OCI-LY7 (cell line): ENCODE measurements at regions not wholly inside any gene's neighbourhood (a gene's known extent, or its start where the extent isn't known, plus 50 kb on each side); places are given as distances from the start of the nearest gene placed in this dataset.

Experiments
- EZH2phosphoT487 ChIP-seq: fragments of 200-600 bp; sonication (generic); IDR thresholded peaks from 2 replicates; pipeline ENCODE4 v1.6.1; 2018; ENCODE audit warnings: low read depth, borderline replicate concordance, mild to moderate bottlenecking, mixed run types, antibody characterized with exemption, low read length, moderate library complexity, mixed read lengths
- TF ChIP-seq, protein P1 (sequence below): fragments of 200-600 bp; sonication (generic); conservative IDR thresholded peaks from 2 replicates; pipeline ENCODE4 v1.5.1; 2014; ENCODE audit warnings: mild to moderate bottlenecking, antibody characterized with exemption, low read length, moderate library complexity, mixed read lengths

DNA sequence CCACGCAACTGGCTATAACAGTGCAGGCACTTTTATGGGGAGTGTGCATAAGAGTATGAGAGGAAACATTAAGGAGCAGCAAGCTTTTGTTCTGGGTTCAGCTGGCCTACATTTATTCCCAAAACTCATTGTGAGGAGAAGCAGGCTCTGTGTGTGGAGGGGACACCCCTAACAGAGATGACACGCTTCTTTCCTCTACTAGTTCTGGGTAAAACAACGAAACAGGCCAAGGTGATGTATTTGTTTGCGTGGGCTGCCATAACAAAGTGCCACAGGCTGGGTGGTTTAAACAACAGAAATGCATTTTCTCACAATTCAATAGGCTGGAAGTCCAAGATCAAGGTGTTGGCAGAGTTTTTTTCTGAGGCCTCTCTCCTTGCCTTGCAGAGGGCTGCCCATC is 488.6 kb downstream of the MID1IP1 start:
- TF ChIP-seq, protein P1, sequence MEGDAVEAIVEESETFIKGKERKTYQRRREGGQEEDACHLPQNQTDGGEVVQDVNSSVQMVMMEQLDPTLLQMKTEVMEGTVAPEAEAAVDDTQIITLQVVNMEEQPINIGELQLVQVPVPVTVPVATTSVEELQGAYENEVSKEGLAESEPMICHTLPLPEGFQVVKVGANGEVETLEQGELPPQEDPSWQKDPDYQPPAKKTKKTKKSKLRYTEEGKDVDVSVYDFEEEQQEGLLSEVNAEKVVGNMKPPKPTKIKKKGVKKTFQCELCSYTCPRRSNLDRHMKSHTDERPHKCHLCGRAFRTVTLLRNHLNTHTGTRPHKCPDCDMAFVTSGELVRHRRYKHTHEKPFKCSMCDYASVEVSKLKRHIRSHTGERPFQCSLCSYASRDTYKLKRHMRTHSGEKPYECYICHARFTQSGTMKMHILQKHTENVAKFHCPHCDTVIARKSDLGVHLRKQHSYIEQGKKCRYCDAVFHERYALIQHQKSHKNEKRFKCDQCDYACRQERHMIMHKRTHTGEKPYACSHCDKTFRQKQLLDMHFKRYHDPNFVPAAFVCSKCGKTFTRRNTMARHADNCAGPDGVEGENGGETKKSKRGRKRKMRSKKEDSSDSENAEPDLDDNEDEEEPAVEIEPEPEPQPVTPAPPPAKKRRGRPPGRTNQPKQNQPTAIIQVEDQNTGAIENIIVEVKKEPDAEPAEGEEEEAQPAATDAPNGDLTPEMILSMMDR: no peak
- no peak for TF ChIP-seq EZH2phosphoT487
